ENCODE measurements at regions not wholly inside any gene's neighbourhood (a gene's known extent, or its start where the extent isn't known, plus 50 kb on each side); places are given as distances from the start of the nearest gene placed in this dataset.

GRCh38 chr1:69055194-69055593 is 512.5 kb upstream of the LRRC7 start:
- Histone ChIP-seq H3K27ac (ENCODE audit: low read length) (no peak overlapping the region), H3K9ac (ENCODE audit: low read length) (no peak overlapping the region), H3K4me3 (ENCODE audit: low read length) (no peak overlapping the region), H3F3A (ENCODE audit: insufficient read depth, low read length, poor library complexity, severe bottlenecking) (no peaks in the 10 kb centered on the region), H3K27me3 (ENCODE audit: insufficient read depth, low read depth, low read length) (no peaks in the 10 kb centered on the region), H4K20me1 (ENCODE audit: insufficient read depth) (no peaks in the 10 kb centered on the region), H3K79me2 (replicated peaks; ENCODE audit: insufficient read depth, low read length) (no peaks in the 10 kb centered on the region), H2AFZ (ENCODE audit: low read depth, low read length) (no peak overlapping the region), H3K9me2 (ENCODE audit: insufficient read depth, low read length) (no peaks in the 10 kb centered on the region), H3K4me2 (ENCODE audit: low read length) (no peak overlapping the region), H3K36me3 (ENCODE audit: insufficient read depth, low read length) (no peaks in the 10 kb centered on the region), H3K9me3 (ENCODE audit: low read length) (no peaks in the 10 kb centered on the region)
- TF ChIP-seq REST (IDR thresholded peaks at IDR 0.05; ENCODE audit: borderline replicate concordance) (no peak), TAF1 (IDR thresholded peaks at IDR 0.05; ENCODE audit: low read depth) (no peak), POLR2AphosphoS5 (IDR thresholded peaks at IDR 0.05) (no peak), CTCF (IDR thresholded peaks at IDR 0.05; ENCODE audit: poor library complexity, severe bottlenecking) (no peak), RAD21 (conservative IDR thresholded peaks at IDR 0.05) (no peak), EP300 (conservative IDR thresholded peaks at IDR 0.05; ENCODE audit: poor library complexity, severe bottlenecking) (no peak), MXI1 (conservative IDR thresholded peaks at IDR 0.05; ENCODE audit: poor library complexity, severe bottlenecking) (no peak), EZH2 (IDR thresholded peaks at IDR 0.05; ENCODE audit: borderline replicate concordance, insufficient read depth, low read length, poor library complexity, severe bottlenecking) (no peak), SMC3 (conservative IDR thresholded peaks at IDR 0.05; ENCODE audit: poor library complexity) (no peak)

- H3K79me2 ChIP-seq (replicated peaks; ENCODE audit: insufficient read depth, low read length), result no peaks in the 10 kb centered on the region
- H4K20me1 ChIP-seq (ENCODE audit: insufficient read depth), result no peaks in the 10 kb centered on the region
Measured at GRCh38 chr1:69058454-69058853, 509.3 kb upstream of the LRRC7 start.

More at GRCh38 chr1:69058454-69058853, 509.3 kb upstream of the LRRC7 start:
- H2AFZ ChIP-seq (ENCODE audit: low read depth, low read length), result no peak overlapping the region
- no peaks in the 10 kb centered on the region for H3K36me3 ChIP-seq (ENCODE audit: insufficient read depth, low read length)
- no peak for TF ChIP-seq CTCF (IDR thresholded peaks at IDR 0.05; ENCODE audit: poor library complexity, severe bottlenecking)
- TF ChIP-seq POLR2AphosphoS5 (IDR thresholded peaks at IDR 0.05), result no peak
- no peak overlapping the region for H3K27ac ChIP-seq (ENCODE audit: low read length)
- H3K27me3 ChIP-seq (ENCODE audit: insufficient read depth, low read depth, low read length), result no peaks in the 10 kb centered on the region
- H3F3A ChIP-seq (ENCODE audit: insufficient read depth, low read length, poor library complexity, severe bottlenecking), result no peaks in the 10 kb centered on the region
- no peak overlapping the region for H3K4me2 ChIP-seq (ENCODE audit: low read length)
- no peak overlapping the region for H3K9ac ChIP-seq (ENCODE audit: low read length)
- H3K9me3 ChIP-seq (ENCODE audit: low read length), result no peaks in the 10 kb centered on the region
- H3K4me3 ChIP-seq (ENCODE audit: low read length), result no peak overlapping the region
- no peaks in the 10 kb centered on the region for H3K9me2 ChIP-seq (ENCODE audit: insufficient read depth, low read length)
